Uterus (tissue), 3 donors: ENCODE measurements at regions not wholly inside any gene's neighbourhood (a gene's known extent, or its start where the extent isn't known, plus 50 kb on each side); places are given as distances from the start of the nearest gene placed in this dataset.

Source experiments
- DNase-seq, 2 donors: peaks; one replicate each; pipeline ENCODE4 v3.0.0-alpha.2; 2019 to 2020
- H3K27ac ChIP-seq, 2 donors: fragments of 200-600 bp; sonication (generic); 1 replicate in 1 of 2; 2 replicates in 1 of 2; pipeline ENCODE4 v1.5.1; 2016 to 2018
- H3K27me3 ChIP-seq, 2 donors: fragments of 200-600 bp; sonication (generic); one replicate each; pipeline ENCODE4 v1.5.1; 2018 to 2019; ENCODE audit warnings: control low read depth in 1 of 2
- H3K36me3 ChIP-seq, 2 donors: fragments of 200-600 bp; sonication (generic); one replicate each; pipeline ENCODE4 v1.5.1; 2019; ENCODE audit warnings: control low read depth in 1 of 2
- H3K4me1 ChIP-seq, 2 donors: fragments of 200-600 bp; sonication (generic); one replicate each; pipeline ENCODE4 v1.5.1; 2018 to 2019; ENCODE audit warnings: control low read depth in 1 of 2
- H3K4me3 ChIP-seq, 2 donors: fragments of 200-600 bp; sonication (generic); 1 replicate in 1 of 2; 2 replicates in 1 of 2; pipeline ENCODE4 v1.5.1; 2018 to 2019; ENCODE audit warnings: mild to moderate bottlenecking in 1 of 2
- H3K9me3 ChIP-seq, 2 donors: fragments of 200-600 bp; sonication (generic); one replicate each; pipeline ENCODE4 v1.5.1; 2019; ENCODE audit warnings: control low read depth in 1 of 2
- POLR2A ChIP-seq, 2 donors: fragments of 450-650 bp; IDR thresholded peaks; one replicate each; pipeline ENCODE4 v1.6.1; 2016; ENCODE audit warnings: antibody characterized with exemption in 2 of 2, mild to moderate bottlenecking in 1 of 2, moderate library complexity in 1 of 2
- intact Hi-C: fragments of 100-400 bp; cut with DNase I; formaldehyde crosslinking; loops from one replicate; pipeline ENCODE4 v1.15.1; 2023; ENCODE audit warnings: low total_unique reads
- TF ChIP-seq, protein P1 (sequence below), 4 experiments: fragments of 200-600 bp in 2 of 4; fragments of 450-650 bp in 2 of 4; sonication (generic) in 2 of 4; IDR thresholded peaks; one replicate each; pipeline ENCODE4 v1.5.1; 2016 to 2019; ENCODE audit warnings: antibody characterized with exemption in 4 of 4, mild to moderate bottlenecking in 2 of 4, moderate library complexity in 1 of 4
- donor health status: DM: yes; HTN: yes; CAD: no.

DNA sequence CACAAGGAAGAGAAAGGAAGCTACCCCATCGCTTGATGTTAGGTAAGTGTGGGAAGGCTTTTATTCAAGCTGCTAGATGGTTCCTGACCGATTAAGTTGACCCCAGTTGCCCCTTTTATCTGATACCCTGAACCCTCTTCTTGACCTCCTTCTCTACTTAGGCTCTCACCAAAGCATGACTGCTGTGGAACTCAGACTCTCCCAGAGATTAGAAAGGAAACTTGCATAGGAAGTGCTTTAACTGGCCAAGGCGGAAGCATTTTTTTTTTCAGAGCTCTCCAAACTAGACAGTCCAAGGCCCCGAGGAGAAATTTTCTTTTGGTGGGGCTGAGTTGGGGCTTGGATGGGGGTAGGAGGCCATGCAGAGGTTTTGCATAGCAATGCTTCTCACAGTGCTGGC, 101.3 kb upstream of the USP24 start:
- DNase-seq = no peak
- Histone ChIP-seq H3K9me3 (no peaks in the 10 kb centered on the region), H3K27ac (no peak overlapping the region), H3K36me3 (no peaks in the 10 kb centered on the region), H3K4me1 (no peaks in the 10 kb centered on the region), H3K27me3 (no peaks in the 10 kb centered on the region), H3K4me3 (no peak overlapping the region)
- intact Hi-C loops = no loop called here
- TF ChIP-seq, protein P1, sequence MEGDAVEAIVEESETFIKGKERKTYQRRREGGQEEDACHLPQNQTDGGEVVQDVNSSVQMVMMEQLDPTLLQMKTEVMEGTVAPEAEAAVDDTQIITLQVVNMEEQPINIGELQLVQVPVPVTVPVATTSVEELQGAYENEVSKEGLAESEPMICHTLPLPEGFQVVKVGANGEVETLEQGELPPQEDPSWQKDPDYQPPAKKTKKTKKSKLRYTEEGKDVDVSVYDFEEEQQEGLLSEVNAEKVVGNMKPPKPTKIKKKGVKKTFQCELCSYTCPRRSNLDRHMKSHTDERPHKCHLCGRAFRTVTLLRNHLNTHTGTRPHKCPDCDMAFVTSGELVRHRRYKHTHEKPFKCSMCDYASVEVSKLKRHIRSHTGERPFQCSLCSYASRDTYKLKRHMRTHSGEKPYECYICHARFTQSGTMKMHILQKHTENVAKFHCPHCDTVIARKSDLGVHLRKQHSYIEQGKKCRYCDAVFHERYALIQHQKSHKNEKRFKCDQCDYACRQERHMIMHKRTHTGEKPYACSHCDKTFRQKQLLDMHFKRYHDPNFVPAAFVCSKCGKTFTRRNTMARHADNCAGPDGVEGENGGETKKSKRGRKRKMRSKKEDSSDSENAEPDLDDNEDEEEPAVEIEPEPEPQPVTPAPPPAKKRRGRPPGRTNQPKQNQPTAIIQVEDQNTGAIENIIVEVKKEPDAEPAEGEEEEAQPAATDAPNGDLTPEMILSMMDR (IDR thresholded peaks at IDR 0.05) = no peak
- no peak for TF ChIP-seq POLR2A (IDR thresholded peaks at IDR 0.05)

DNA sequence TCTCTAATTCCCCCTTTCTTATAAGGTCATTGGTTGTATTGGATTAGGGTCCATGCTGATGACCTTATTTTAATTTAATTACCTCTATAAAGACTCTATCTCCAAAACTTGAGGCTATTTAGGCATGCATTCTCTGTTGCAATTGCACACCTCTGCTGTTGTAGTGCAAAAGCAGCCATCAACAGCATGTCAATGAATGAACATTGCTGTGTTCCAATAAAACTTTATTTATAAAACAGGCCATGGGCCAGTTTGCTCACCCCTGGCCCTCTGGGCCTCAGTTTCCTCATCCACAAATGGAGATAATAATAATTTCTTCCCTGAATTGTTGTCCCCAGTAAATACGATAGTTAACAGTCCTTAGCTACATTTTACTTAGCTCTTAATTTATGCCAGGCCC, 100.4 kb upstream of the USP24 start:
- no peak for DNase-seq
- TF ChIP-seq POLR2A (IDR thresholded peaks at IDR 0.05) = no peak
- Histone ChIP-seq H3K4me3 (no peak overlapping the region), H3K27ac (no peak overlapping the region), H3K9me3 (no peaks in the 10 kb centered on the region), H3K27me3 (no peaks in the 10 kb centered on the region), H3K36me3 (no peaks in the 10 kb centered on the region), H3K4me1 (no peaks in the 10 kb centered on the region)
- intact Hi-C loops = no loop called here

DNA sequence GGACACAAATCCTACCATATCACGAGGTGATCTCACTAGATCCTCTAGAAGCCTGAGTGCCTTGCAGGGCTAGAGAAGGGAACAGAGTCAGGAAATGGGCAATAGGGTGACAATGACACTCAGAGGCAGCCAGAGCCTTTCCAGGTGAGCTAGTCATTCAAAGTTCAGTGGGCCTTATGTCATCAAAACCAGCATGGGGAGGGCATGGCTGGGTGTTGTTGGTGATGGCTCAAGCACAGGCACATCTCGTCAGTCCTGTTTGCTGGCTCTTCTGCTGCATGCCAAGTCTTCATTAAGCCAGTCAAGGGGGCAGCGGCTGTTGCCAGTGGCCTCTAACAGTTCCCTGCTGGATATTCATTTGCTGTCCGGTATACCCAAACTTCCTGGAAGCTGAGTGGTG, 99.6 kb upstream of the USP24 start:
- Histone ChIP-seq H3K27me3 (no peaks in the 10 kb centered on the region), H3K4me3 (no peak overlapping the region), H3K27ac (no peak overlapping the region), H3K9me3 (no peaks in the 10 kb centered on the region), H3K36me3 (no peaks in the 10 kb centered on the region), H3K4me1 (no peaks in the 10 kb centered on the region)
- intact Hi-C loops = no loop called here
- TF ChIP-seq, protein P1 (IDR thresholded peaks at IDR 0.05) = no peak
- no peak for TF ChIP-seq POLR2A (IDR thresholded peaks at IDR 0.05)
- DNase-seq = no peak

DNA sequence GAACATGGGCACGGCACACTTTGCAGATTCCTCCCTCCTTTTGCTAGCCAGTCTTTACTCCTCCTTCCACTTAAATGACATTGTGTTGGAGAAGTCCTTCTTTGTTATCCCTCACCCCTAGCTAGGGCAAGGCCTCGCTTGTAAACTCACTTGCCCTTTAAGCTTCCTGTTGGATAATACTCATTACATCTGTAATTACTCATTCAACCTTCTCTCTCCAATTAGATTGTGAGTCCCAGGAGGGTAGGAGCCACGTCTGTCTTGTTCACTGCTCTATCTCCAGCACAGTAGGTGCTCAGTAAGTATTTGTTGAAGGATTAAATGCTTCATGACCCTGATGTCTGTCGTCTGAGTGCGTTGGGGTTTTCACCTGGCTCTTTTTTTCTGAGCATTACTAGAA, 98.7 kb upstream of the USP24 start:
- no peaks in the 10 kb centered on the region for H3K27me3 ChIP-seq
- H3K36me3 ChIP-seq = no peaks in the 10 kb centered on the region
- TF ChIP-seq, protein P1 (IDR thresholded peaks at IDR 0.05) = no peak
- TF ChIP-seq POLR2A (IDR thresholded peaks at IDR 0.05) = no peak

DNA sequence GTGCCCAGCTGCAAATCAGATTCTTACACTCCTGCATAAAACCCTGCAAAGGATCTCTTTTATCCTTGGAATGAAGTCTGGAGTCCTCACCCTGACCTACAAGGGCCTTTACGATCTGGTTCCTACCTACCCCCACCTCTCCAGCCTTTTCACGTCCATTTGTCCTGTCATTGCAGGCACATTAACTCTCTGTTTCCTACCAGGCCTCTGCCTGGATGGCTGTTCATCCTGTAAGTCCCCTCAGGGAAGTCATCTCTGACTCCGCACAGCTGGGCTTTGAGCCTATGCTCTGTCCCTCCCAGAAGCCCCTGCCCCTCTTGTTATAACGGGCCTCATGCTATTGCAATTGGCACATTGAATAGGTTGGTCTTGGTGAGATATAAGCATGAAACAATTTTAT, 96.8 kb upstream of the USP24 start:
- Histone ChIP-seq H3K9me3 (no peaks in the 10 kb centered on the region), H3K27me3 (no peaks in the 10 kb centered on the region), H3K36me3 (no peaks in the 10 kb centered on the region), H3K4me3 (no peak overlapping the region), H3K27ac (no peak overlapping the region), H3K4me1 (no peaks in the 10 kb centered on the region)
- TF ChIP-seq, protein P1 (IDR thresholded peaks at IDR 0.05) = no peak
- TF ChIP-seq POLR2A (IDR thresholded peaks at IDR 0.05) = no peak
- DNase-seq = no peak
- intact Hi-C loops = no loop called here

More for the DNA sequence above, 98.7 kb upstream of the USP24 start:
- intact Hi-C loops = no loop called here
- no peak overlapping the region for H3K27ac ChIP-seq
- no peak for DNase-seq
- H3K4me1 ChIP-seq = no peaks in the 10 kb centered on the region
- H3K4me3 ChIP-seq = no peak overlapping the region
- H3K9me3 ChIP-seq = no peaks in the 10 kb centered on the region

DNA sequence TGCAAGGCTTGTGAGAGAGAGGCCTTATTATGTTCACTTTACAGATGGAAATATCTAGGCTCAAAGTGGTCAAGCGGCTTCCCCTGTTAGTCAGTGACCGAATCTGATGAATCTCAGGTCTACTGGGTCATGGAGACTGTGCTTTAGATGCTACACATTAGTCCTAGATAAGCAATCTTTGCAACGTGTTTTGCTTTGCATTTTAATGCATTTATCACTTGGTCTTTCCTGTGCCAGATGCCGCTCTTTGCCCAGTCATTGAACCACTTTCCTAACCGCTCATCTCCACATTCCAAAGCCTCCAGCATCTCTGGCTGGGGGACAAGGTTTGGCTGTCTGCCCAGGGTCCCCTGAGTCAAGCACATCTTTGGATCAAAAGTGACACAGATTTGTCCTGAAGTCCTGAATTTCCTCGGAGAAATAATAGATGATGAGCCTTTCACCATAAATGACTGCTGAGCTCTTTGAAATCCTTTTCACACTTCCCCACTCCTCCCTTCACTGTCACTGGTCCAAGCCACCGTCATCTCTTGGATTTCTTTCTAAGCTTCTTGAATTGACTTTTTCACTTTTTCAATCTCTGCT, 96.0 kb upstream of the USP24 start:
- DNase-seq = no peak
- H3K4me1 ChIP-seq = no peaks in the 10 kb centered on the region
- H3K36me3 ChIP-seq = no peaks in the 10 kb centered on the region
- TF ChIP-seq, protein P1 (IDR thresholded peaks at IDR 0.05) = no peak
- no peak for TF ChIP-seq POLR2A (IDR thresholded peaks at IDR 0.05)
- no peaks in the 10 kb centered on the region for H3K9me3 ChIP-seq
- H3K27me3 ChIP-seq = no peaks in the 10 kb centered on the region
- intact Hi-C loops = no loop called here
- H3K4me3 ChIP-seq = no peak overlapping the region
- H3K27ac ChIP-seq = no peak overlapping the region
